GM18520 (cell line): ENCODE measurements at regions not wholly inside any gene's neighbourhood (a gene's known extent, or its start where the extent isn't known, plus 50 kb on each side); places are given as distances from the start of the nearest gene placed in this dataset.

Experiments
- ATAC-seq: cut with Tn5 transposase; IDR thresholded peaks from one replicate; pipeline ENCODE4 v1.9.1; 2021; ENCODE audit not compliant: unreplicated experiment

DNA sequence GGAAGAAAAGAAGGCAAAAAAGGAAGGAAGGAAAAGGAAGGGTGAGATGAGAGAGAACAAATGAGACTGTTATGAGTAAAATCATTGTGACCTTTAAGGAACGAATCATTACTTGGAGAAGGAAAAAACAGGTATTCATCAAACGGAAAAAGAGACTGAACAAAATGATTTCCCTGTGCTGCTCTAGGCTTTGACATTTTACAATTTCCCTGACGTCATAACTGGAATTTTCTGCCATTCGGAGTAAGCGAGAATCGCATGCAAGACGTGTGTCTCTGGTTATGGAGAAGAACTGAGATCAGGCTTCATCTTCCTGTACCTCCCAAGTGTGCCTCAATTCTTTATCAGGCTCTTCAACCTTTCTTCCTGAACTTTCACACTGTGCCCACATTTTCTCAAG is 534.7 kb upstream of the KLHL29 start:
- no peak for ATAC-seq

DNA sequence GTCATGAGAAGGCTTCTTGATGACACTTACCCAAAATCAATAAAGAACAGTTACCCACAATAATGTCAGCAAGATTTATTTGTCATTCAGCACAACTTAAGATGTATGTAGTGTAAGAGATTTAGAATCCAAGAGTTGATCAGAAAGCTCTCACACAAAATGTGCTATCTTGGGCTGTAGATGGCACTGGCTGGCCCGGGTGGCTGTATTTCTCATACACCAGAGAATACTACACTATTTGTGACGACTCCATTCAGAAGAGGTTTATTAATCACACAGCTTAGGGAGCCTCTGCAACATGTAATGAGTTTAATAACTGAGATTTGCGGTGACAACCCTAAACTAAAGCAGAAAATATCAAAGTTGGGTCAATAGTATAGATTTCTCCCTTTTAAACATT is 530.4 kb upstream of the KLHL29 start:
- ATAC-seq: no peak

DNA sequence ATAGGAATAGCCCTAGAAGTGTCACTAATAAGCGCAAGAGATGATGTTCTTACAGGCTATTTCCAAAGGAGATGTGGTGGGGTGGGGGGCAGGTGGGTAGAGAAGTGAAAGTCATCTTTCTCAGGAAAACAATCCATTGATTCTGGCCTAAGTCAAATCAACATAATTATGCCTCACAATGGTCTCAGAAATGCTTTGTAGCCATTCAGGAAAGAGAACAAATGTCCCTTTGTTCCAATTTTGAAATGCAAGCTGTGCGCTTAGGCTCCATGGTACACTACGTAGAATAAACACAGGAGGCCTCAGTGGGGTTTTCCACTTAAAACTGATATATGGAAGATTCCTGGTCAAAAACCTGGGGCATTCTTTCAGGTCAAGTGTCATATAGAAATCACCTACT is 529.9 kb upstream of the KLHL29 start:
- ATAC-seq: no peak

DNA sequence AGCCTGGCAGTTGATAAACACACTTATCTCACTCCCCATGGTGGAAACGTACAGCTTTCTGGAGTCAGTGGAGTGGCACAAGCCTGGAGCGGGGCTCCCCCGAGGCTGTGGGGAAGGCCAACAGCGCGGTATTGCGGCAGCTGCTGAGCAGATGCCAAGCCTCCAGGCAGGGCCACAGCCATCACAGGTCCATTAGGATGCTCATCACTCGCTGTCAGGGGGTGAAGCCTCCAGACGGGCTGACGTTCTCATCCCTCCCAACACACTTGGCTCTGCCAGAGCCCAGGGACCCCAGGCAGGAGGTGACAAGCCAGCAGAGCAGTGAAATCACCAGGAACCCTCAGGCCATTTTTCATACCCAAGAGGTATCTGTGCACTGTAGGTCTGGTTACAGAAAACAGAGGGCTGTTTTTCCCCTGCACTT is 529.2 kb upstream of the KLHL29 start:
- ATAC-seq: no peak

DNA sequence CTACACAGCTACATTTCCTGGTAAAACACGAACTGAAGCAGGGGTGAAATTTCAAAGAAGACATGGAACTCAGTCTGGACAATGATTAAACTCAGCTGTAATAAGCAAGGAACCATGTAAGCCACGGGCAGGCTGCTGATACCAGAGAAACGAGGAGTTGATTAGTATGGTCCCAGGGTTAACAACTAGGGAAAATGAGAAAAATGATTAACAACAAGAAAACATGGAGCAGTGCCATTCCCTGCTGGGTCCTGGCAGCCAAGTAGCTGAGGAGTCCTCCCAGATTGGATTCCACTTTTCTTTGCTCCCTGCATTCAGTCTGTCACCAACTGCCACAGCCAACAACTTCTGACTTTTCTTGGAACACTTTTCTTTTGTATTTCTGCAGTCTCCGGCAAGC is 517.0 kb upstream of the KLHL29 start:
- ATAC-seq: no peak

DNA sequence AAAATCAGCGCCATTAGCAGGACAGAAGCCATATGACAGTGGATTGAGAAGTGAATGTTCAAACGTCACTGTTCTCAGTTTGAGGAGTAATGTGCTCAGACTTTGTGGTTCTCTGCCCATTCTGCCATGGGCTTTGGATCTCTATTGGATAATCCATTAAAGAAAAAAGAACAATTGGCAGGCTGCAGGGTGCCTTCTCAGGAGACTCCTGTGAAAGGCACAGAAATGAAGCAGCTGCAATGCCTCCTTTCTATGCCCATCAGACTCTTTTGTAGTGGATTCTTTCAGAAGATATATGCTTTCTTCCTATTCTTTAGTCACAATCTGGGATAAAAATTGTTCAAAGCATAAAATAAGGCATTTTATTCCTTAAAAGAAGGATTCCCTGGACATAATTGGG is 506.9 kb upstream of the KLHL29 start:
- ATAC-seq: no peak

DNA sequence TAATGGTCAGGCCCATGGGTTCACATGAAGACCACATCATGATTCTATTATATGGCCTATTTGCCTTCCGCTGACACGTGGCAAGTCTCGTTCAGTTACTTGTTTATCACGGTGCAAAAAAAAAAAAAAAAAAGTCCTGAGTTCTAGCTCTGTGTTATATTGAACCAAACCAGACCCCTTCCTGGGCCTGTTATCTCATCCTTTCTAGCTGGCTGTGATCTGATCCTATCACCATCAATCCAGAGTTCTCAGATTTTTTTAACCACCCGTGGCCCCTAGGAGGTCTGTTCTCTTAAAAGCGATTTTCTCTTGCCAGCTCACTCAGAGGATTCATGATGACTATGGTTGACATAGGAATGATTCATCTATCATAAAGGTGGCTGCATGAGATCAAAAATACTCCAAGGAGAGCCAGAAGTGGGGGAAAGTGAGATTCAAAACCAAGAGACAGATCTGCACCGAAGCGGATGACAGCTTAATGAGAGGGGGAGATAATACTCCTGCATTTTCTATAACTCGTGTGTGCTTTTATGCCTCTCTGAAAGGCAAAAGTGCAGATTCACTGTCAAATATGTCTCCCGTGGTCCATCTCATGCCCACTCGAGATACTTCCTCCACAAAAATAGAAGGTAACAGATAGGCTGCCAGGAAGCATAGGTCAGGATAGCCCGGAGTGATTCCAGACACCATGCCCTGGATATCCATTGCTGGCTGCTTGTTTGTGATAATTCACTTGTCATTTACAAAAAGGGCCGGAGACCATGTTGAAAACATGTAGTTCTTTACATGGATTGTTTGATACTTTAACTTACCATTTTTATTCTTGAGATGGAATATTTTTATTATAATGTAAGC is 505.7 kb upstream of the KLHL29 start:
- ATAC-seq: no peak

DNA sequence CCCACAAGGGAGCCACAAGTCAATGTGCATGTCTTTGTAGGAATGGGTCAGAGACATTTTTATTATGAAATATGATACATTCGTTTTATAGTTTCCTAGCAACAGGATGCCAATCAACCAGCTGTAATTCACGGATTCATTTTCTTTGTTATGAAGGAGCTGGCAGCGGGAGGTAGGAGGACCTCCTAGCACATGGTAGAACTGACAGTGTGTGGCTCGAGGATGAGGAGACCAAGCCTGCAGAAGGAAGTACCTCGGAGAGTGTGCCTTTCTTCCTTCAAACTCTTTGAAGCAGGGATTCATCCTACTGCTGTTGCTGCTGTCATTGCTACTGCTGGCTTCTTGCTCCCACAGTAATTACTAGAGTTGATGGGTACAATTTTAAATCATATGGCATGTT is 504.8 kb upstream of the KLHL29 start:
- ATAC-seq: no peak

DNA sequence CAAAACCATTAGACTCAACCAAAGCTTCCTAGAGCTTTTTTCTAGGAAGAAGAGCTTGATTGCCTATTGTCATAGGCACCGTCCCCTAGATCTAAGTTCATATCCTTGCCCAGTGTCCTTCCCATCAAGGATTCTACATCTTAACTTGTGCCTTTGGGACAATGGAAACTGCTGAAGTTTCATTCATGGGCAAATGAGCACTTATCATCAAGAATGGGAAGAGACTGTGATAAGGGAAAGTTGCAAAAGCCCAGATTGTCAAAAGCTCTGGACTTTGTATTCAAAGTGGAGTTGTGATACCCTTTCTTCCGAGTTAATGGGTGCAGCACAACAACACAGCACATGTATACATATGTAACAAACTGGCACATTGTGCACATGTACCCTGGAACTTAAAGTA is 503.0 kb upstream of the KLHL29 start:
- no peak for ATAC-seq

DNA sequence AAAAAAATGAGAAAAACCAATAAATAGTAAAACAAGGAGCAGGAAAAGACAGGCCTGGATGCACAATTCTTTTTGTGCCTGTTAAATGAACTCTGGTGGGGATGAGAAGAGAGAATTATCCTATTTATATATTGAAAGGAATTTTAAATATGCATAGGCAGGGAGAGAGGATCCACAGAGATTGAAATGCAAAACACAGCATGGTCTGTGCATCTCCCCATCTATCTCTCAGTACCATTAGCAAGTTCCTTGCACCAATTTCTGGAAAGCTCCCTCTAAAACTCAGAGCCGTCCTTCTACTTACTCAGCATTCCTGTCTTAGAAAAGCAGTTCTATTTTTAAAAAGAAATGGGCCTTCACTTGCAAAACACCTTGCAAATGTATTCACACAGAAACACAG is 502.3 kb upstream of the KLHL29 start:
- ATAC-seq: no peak

DNA sequence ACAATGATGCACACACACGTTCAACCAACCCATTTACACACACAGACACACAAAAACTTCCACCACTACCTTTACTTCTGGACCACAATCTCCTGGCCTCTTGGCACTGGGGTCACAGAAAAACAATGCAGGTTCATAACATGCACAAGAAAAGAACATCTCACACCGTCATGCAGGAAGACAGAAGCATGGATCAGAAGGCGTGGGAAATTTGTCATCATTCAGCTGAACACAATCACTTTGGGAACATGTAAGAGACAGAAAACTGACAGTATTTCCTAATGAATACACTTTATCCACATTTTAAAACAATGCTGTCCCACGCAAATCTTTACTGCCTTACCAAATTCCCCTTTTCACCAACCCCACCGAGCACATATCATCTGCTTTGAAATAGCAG is 501.9 kb upstream of the KLHL29 start:
- no peak for ATAC-seq

DNA sequence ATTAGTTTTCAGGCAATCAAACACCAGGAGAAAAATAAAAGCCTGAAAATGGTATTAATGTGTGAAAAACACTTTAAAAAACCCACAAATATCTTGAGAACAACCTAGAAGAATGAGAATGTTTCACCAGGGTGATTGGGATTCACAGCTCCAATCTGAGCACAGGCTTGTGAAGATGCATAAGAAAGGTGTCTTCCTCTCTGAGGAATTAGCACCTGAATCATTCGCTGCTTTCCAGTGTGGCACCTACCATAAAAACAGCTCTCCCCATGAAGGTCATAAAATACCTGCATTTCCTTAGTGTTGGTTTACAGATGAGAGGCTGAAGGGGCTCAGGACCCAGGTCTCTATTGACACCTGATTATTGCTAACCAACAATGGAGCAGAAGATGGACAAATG is 499.7 kb upstream of the KLHL29 start:
- no peak for ATAC-seq

DNA sequence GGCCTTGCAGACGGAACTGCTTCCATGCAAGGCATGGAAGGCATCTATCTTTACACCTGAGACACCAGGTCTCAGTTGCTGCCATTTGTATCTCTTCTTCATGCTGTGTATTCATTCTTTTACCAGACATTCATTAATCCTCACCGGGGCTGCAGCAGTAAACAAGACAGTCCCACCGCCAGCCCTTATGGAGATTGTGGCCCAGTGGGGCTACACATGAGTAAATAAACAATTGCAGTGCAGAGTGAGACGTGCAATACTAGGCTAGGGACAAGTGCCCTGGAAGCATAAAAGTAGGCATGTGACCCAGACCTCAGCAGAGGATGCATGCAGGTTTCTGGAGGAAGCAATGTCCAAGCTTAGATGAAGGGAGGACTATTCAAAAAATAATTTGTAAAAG is 497.6 kb upstream of the KLHL29 start:
- ATAC-seq: no peak

DNA sequence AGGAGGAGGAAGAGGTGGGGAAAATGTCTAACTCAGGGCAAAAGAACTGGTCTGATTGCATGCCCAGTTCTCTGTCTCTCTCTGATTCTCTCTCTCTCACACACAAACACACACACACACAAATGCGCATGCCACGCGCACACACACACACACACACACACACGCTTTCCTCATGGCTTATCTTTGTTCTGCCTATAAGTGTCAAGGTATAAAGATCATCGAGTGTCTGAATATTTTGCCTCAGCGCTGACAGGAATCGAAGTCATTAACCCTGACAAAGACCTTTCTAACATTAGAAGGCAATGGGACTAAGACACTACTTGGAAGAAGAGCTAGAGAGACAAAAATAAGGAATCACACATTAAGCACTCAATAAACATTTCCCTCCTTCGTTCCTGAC is 497.1 kb upstream of the KLHL29 start:
- ATAC-seq: no peak

DNA sequence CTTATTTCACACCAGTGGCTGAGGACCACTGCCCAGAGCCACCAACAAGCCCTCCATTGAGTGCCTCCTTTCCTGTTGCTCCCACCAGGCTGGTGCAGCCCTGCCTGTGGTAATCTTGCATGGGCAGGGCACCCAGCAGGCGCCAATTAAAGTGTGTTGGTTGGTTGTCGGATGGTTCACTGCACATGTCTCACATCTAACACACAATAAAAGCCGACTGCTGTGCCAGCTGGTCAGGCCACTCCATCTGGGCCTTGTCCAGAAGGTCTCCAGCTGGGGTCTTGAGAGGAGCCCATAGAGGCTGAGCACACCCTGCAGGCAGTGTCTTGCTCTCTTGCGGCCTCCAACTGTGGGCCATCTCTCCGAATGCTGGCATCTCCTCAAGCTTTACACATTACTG is 494.8 kb upstream of the KLHL29 start:
- ATAC-seq: no peak

DNA sequence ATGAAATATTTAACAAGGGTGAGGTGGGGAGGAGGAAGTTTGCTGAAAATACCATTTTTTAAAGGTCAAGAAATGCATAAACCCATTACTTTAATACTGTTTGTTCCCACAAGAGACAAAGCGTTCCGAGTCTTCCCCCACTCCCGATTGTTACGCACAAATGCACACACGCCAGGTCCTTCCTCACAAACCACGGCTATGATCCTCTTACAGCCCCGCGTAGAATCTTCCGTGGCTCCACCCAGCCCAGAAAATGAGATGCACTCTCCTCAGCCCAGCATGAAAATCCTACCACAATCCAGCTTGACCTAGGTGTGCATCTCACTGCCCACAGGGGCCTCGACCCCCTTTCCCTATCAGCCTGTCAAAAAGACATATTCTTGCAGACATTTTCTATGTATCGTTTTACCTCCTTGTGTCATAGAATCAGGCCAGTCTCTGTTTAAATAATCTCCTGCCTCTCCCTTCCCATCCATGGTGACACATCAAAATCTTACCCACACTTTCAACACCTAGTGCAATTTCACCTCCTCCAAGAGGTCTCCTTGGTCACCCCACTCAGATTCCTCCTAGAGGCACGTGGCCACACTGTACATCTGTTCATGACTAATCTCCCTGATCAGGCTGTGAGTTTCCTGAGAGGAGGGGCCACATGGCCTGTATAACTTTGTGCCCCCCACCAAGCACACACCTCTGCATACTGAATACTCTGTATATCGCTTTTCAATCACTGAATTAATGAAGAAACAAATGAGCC is 491.0 kb upstream of the KLHL29 start:
- ATAC-seq: no peak

DNA sequence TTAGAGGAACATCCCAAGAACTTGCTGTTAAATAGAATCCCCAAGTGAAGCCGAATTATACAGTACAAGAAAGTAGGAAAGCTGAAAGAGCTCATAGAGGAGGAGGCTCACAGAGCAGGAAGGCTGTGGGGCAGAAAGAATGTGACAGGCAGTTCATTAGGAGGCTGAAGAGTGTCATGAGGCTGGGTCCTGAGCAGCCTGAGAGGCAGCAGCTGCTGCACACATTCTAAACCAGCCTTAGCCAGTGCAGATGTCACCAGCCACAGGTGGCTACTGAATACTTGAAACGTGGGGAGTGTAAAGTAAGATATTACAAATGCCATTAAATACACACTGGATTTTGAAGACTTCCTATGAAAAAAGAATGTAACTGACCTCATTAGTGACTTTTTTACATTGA is 490.2 kb upstream of the KLHL29 start:
- no peak for ATAC-seq

DNA sequence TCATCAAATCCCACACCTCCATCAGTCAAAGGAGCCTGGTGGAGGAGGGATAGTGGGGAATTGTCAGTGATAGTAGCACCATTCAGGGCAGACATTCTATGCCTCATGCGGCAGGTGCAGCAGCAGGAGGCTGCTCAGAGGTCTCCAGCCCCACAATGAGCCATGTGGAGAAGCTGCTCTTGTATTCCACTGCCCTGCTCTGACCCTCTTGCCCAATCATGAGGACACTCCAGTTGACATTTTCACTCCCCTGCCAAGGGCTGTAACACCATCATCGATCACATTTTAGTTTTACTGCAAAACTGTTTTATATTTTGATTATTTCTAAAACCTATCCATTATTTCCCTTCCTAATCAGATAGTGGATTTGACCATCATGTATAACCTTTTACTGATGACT is 487.6 kb upstream of the KLHL29 start:
- ATAC-seq: no peak

DNA sequence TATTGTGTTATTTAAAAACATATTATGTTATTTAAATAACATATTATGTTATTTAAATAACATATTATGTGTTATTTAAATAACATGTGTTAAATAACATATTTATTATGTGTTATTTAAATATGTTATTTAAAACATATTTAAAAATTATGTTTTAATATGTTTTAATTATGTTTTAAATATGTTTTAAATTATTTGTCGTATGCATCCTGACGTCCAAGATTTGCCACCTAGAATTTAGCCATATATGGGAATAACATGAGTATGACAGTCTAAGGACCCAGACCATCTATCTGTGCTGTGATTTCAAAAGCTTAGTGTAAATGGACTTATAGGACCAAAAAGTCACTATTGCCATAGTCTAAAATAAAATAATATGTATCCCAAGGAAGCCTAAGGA is 484.3 kb upstream of the KLHL29 start:
- no peak for ATAC-seq

DNA sequence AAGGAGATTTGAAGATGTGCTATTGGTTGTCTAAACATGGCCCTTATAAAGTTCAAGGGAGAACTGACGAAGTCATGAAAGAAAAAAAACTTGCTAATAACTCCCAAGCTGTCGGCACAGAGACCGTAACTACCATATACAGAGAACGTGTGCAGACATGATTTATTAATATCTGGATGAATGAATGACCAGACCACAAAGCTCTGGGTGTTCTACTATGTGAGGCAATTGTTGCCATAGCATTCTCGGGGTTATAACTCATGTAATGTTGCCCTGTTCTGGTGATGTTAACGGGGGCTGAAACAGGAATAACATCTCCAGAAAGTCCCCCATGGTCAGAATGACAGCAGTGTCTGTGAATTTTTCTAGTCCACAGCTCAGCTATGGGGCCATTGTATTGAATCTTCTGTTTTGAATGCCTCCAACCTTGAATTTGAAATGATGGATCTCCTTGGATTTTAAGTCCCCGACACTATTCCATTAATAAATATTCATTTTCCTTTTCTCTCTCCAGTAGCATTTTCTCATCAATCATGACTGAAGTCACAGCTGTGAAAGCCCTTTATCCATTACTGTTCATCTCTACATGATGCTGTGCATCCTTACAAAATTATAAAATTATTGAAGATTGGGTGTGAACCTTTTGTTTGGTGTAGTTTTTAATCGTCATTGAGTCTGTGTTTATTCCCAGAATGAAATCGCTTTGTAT is 483.4 kb upstream of the KLHL29 start:
- ATAC-seq: no peak

DNA sequence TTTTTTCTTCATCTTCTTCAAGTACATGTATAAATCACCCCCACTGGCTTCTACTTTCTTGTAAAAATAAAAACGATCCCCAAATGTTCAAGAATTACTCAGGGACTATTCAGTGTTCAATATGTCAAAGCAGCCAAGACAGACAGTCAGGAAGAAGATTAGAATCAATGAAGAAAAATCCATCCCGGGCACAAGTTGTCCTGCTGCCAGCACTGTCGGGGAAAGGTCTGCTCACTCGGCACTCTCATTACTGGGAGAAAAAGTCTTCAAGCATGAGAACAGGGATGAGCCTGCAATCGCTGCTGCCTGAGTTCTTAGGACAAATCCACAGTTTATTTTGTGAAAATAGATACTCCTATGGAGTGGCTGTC is 482.8 kb upstream of the KLHL29 start:
- no peak for ATAC-seq

DNA sequence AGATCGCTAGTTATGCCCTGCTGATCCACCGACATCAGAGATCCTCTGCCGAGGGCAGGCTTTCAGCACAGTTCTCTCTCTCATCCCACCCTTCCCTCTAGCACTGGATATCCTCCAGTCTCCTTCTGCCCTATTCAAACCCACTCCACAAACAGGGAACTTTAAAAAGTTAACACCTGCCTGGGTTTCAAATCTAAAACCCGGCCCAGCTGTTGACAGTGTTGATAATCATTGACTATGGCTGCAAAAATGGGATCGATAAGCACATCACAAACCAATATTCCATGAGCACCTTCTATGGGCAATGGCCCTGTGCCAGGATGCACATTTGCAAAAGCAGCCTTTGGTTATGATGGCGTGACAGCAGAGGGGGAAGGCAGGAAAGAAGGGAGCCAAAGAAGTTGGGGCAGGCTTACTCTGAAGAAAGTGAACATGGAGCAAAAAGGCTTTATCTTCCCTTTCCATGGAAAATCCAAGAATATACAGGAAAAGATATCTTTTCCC is 482.3 kb upstream of the KLHL29 start:
- no peak for ATAC-seq
